ENCODE measurements at regions not wholly inside any gene's neighbourhood (a gene's known extent, or its start where the extent isn't known, plus 50 kb on each side); places are given as distances from the start of the nearest gene placed in this dataset.
"Not testable (repeated sequence)": the region's sequence is repeated elsewhere in the genome, so short reads cannot be mapped to it uniquely, and the experiment has no call there.

DNA sequence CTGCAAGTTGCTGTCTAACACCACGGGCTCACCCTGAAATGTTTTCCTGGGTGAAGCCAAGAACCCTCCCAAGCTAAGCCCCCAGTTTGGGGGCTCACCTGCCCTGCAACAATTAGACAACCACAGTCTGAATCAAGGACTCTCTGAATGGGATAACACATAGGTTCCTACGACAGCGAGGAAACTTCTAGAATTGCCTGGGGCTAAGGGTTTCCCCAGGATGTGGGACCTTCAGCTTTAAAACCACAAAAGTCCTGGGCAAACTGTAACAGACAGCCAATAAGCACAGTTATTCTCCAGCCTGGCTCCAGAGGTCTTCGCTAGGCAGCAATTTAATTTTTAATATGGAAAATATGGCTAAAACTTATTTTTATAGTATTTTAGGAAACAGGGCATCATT is 162.6 kb downstream of the PRKX start:
- DNase-seq = no peak

DNA sequence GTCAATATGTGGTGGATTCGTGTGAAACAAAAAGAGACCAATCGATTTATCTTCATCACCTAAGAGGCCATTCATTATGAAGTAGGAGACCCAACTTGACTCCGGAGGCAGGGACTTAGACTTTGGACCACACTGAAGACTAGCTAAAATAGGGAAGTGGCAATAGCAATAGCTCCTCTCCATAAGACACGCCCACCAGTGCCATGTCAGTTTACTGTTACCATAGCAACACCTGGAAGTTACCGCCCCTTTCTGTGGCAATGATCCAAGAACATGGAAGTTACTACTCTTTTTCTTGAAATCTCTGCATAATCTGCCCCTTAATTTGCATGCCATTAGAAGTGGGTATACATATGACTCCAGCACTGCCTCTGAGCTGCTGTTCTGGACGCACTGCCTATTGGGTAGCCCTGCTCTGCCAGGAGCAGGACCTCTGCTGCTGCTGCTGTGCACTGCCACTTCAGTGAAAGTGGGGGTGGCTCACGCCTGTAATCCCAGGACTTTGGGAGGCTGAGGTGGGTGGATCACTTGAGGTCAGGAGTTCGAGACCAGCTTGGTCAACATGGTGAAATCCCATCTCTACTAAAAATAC is 163.2 kb downstream of the PRKX start:
- no peak for DNase-seq

- DNase-seq = peak; percentile 26
Observed at GRCh38 chrX:3549411-3549911, 164.0 kb downstream of the PRKX start.

GRCh38 chrX:3548765-3549391 is 164.6 kb downstream of the PRKX start:
- DNase-seq = peak; percentile 84

GRCh38 chrX:3545901-3546300 is 167.5 kb downstream of the PRKX start:
- DNase-seq = no peak

- peak; percentile 29 for DNase-seq
Observed at GRCh38 chrX:3541336-3541735, 172.1 kb downstream of the PRKX start.

GRCh38 chrX:3540105-3540504 is 173.3 kb downstream of the PRKX start:
- DNase-seq = no peak

GRCh38 chrX:3532581-3533085 is 180.8 kb downstream of the PRKX start:
- DNase-seq = no peak

GRCh38 chrX:3531435-3531834 is 182.0 kb downstream of the PRKX start:
- not testable (repeated sequence) for DNase-seq

DNA sequence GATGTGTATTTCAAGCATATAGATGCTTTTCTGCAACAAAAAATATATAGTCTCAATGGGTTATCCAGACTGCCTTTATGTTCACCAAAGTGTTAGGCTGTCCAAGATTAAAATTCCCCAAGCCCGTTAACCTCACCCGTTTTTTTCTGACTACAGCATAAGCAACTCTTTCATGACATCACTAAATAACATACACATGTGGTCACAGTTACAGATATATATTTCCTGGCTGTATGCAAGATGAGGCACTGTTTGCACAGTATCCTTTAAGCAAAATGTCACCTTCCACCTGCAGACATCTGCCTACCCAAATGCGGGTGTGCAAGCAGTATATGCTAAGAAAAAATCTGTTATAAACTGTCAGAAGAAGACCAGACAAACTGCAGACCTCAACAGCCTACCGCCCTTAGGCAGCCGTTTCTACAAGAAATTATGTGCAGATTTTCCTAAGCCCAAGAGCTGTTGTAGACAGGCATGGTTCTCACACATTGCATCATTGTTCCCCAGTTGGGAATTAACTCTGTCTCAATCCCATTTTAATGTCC is 183.1 kb upstream of the MXRA5 start:
- DNase-seq = peak; percentile 69

GRCh38 chrX:3527811-3528210 is 181.4 kb upstream of the MXRA5 start:
- DNase-seq = no peak

GRCh38 chrX:3527166-3527565 is 180.7 kb upstream of the MXRA5 start:
- no peak for DNase-seq

DNA sequence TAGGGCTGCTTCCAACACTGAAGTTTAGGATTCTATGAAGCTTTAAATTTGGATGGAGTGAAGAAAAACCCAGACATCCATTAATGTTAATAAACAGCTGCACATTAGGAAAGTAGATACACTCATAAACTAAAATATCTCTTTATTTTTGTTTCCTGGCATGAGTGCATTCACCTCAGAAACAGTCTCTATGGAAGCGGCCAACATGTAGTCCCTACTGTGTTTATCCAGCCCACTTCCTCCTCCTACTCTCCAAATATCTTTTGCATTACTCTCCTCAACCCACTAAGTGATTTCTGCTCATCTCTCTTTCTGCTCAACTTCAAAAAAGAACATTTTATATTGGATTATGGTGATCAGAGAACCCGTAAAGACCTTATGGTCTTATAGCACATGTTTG is 180.3 kb upstream of the MXRA5 start:
- no peak for DNase-seq

DNA sequence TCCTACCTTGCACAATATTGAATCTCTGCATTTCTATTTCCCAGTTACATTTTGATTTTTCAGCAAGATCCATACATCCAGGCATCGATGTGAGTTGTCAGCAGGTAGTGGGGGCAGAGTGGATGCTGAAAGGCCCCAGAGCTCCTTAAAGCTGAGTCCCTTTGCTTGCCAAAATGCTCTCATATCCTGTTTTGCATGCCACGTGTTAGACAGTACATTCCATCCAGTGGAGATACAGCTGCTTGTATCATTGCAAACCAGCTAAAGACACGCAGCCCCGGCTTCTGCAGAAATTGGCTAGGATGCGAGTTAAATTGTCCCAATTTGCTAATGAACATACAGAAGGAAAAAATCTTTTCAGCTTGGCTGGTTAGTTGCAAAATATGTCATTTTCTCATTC is 179.6 kb upstream of the MXRA5 start:
- peak; percentile 83 for DNase-seq

- DNase-seq = peak; percentile 77
Observed at GRCh38 chrX:3522101-3522650, 175.7 kb upstream of the MXRA5 start.

GRCh38 chrX:3521396-3521795 is 174.9 kb upstream of the MXRA5 start:
- peak; percentile 25 for DNase-seq

- no peak for DNase-seq
Observed at GRCh38 chrX:3520982-3521381, 174.5 kb upstream of the MXRA5 start.

- no peak for DNase-seq
Observed at GRCh38 chrX:3520458-3520857, 174.0 kb upstream of the MXRA5 start.

GRCh38 chrX:3519384-3519783 is 172.9 kb upstream of the MXRA5 start:
- not testable (repeated sequence) for DNase-seq

DNA sequence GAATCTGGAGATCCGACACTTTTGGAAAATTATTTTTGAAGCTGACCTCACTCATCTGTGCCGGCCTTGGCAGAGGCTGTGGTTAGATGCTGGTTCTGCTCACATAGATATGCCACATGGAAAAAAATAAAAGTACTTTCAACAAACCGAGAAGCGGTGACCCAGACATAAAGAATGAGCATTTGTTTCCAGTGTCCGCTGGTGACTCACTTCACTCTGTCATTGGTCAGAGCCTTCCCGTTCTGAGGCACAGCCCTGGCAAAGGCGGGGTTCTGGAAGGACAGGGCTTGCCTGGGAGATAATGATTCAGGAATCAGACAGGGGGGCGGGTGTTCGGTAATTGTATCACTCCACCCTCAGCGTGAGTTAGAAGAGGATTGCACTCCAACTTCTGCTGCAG is 172.4 kb upstream of the MXRA5 start:
- DNase-seq = no peak

DNA sequence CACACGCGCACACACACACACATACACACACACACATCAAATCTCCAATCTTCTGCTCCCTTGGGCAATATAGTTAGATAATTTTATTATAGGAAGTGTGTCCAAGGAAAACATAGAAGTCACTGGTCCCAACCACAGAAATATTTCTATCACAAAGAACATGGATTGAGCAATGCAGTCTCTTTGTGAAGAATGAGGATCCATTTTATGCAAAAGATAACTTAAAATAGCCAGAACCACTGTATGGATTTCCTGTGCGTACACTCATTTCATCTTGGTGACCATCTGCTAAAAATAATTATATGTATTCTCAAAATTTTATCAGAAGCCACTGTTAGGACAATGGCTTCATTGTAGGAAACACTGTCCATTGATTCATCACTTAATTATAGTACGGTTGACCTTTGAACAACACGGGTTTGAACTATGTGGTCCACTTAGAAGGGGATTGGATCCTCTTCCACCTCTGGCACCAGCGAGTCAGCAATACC is 169.6 kb upstream of the MXRA5 start:
- no peak for DNase-seq

DNA sequence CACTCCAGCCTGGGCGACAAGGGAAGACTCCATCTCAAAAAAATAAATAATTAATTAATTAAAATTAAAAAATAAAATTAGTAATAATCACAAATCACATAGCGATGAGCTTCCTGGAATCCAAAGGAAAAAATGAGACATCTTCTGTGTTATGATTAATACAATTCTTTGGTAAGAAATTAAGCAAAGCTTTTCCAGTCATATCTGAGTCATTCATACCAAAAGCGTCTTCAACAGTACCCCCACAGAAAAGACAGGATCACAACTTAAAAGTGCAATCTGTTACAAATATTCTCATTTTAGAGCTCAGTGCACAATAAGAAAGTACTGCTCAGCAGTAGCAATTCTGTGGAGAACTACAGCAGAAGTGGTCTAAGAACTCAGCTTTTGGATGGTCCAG is 168.5 kb upstream of the MXRA5 start:
- no peak for DNase-seq

DNA sequence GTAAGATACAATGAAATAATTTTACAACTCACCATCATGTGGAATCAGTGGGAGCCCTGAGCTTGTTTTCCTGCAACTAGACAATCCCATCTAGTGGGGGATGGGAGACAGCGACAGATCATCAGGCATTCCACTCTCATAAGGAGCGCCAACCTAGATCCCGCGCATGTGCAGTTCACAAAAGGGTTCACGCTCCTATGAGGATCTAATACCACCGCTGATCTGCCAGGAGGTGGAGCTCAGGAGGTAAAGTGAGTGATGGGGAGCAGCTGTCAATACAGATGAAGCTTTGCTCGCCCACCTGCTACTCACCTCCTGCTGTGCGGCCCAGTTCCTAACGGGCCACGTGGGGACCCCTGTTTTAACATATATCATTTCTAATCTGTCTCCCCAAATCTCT is 165.7 kb upstream of the MXRA5 start:
- DNase-seq = not testable (repeated sequence)

All from skin of body (tissue), 1 donor.